ENCODE measurements at regions not wholly inside any gene's neighbourhood (a gene's known extent, or its start where the extent isn't known, plus 50 kb on each side); places are given as distances from the start of the nearest gene placed in this dataset.

DNA sequence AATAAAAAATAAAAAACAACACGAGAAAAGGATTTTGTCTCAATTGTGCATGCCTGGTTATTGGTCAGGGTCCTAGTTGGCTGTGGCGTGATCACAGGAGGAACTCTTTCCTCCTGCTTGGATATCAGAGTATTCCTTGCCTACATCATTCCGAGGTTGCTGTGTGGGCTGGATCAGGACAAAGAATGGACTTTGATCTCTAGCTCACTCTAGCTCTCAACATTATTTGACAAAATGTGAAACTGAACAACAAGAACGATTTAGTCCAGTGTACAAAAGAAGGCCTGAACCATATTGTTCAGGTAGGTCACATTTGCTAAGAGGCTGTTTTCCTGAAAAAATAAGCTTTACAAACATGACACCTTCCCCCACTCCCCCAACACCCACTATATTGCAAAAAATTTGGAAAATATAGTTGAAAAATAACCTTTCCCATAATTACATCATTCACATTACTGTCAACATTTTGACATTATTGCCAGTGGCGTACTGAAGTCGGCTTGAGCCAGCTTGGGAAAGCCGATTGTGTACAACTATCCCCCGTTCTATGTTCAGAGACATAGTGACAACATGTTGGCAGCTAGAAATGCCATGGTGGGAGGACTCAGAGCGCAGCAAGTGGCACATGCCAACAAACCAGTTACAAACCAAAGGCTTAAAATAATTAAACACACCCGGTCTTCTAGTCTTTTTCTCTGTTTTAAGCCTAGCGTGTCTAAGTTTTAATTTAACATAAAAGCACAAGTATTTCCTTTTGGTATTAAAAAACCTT, 179.0 kb downstream of the LPIN1 start:
- no peak for DNase-seq
- no peaks in the 10 kb centered on the region for H3K9me3 ChIP-seq
- H3K27me3 ChIP-seq, result no peaks in the 10 kb centered on the region
- H3K36me3 ChIP-seq, result no peaks in the 10 kb centered on the region
- no peaks in the 10 kb centered on the region for H3K4me1 ChIP-seq
- intact Hi-C loops (cut with DNase I; ENCODE audit: low total_unique reads), result no loop called here
- no peak overlapping the region for H3K4me3 ChIP-seq
- TF ChIP-seq, protein P1, sequence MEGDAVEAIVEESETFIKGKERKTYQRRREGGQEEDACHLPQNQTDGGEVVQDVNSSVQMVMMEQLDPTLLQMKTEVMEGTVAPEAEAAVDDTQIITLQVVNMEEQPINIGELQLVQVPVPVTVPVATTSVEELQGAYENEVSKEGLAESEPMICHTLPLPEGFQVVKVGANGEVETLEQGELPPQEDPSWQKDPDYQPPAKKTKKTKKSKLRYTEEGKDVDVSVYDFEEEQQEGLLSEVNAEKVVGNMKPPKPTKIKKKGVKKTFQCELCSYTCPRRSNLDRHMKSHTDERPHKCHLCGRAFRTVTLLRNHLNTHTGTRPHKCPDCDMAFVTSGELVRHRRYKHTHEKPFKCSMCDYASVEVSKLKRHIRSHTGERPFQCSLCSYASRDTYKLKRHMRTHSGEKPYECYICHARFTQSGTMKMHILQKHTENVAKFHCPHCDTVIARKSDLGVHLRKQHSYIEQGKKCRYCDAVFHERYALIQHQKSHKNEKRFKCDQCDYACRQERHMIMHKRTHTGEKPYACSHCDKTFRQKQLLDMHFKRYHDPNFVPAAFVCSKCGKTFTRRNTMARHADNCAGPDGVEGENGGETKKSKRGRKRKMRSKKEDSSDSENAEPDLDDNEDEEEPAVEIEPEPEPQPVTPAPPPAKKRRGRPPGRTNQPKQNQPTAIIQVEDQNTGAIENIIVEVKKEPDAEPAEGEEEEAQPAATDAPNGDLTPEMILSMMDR (IDR thresholded peaks at IDR 0.05), result no peak
- H3K27ac ChIP-seq, result no peak overlapping the region

DNA sequence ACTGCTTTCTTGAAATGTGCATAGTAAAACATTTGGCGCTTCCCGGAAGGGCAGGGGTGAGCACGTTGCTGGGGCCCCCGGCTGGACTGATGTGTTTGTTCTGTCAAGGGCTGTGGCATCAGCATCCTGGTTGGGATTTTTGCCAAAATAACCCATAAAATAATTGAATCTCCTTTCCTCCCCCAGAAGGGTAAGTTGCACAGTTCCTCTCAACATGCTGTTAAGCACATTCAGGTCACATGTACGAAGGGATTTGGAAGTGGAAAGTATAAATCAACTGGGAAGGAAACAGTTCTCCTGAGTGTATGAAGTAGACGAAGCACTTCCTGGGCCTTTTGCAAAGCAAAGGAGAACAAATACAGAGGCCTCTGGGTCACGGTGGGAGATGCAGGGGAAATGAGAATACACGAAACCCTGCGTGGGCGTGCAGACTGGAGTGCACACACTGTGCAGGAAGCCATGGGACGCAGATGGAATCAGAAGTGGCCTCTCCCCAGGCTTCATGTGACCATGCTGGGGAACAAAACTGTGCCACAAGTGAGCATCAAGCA, 183.9 kb downstream of the LPIN1 start:
- Histone ChIP-seq H3K9me3 (no peaks in the 10 kb centered on the region), H3K27me3 (no peaks in the 10 kb centered on the region), H3K36me3 (no peaks in the 10 kb centered on the region), H3K27ac (no peak overlapping the region), H3K4me3 (no peak overlapping the region), H3K4me1 (no peaks in the 10 kb centered on the region)
- TF ChIP-seq, protein P1 (IDR thresholded peaks at IDR 0.05), result no peak
- DNase-seq, result no peak
- intact Hi-C loops (cut with DNase I; ENCODE audit: low total_unique reads), result no loop called here

GRCh38 chr2:11932048-11932512, 185.6 kb downstream of the LPIN1 start:
- H3K4me1 ChIP-seq, result no peaks in the 10 kb centered on the region
- intact Hi-C loops (cut with DNase I; ENCODE audit: low total_unique reads), result no loop called here
- TF ChIP-seq, protein P1 (IDR thresholded peaks at IDR 0.05), result no peak
- no peak for DNase-seq
- H3K4me3 ChIP-seq, result no peak overlapping the region
- H3K36me3 ChIP-seq, result no peaks in the 10 kb centered on the region
- no peak overlapping the region for H3K27ac ChIP-seq
- no peaks in the 10 kb centered on the region for H3K9me3 ChIP-seq
- H3K27me3 ChIP-seq, result no peaks in the 10 kb centered on the region

- Histone ChIP-seq H3K27me3 (no peaks in the 10 kb centered on the region), H3K36me3 (no peaks in the 10 kb centered on the region), H3K4me3 (no peak overlapping the region), H3K27ac (no peak overlapping the region), H3K9me3 (no peaks in the 10 kb centered on the region), H3K4me1 (no peaks in the 10 kb centered on the region)
- DNase-seq, result no peak
- intact Hi-C loops (cut with DNase I; ENCODE audit: low total_unique reads), result no loop called here
- TF ChIP-seq, protein P1 (IDR thresholded peaks at IDR 0.05), result no peak
Measured at GRCh38 chr2:11932962-11933361, 186.5 kb downstream of the LPIN1 start.

DNA sequence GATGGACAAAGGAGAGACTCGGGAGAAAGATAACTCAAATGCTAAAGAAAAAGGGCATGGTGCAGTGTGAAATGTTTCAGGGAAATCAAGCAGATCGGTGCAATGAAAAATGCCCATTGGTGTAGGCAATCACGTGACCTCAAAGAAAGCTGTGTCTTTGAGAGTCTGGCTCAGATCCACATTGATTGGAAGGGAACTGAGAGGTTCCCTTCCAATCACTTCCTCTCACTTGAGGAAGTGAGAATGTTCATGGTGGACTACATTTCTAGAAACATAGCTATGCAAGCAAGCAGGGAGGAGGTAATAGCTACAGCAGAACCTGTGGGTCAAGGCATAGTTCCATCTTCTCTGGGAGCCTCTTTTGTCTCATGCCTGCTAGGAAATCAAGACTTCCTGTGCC, 187.4 kb downstream of the LPIN1 start:
- no peak overlapping the region for H3K27ac ChIP-seq
- no peaks in the 10 kb centered on the region for H3K9me3 ChIP-seq
- H3K4me3 ChIP-seq, result no peak overlapping the region
- no peaks in the 10 kb centered on the region for H3K36me3 ChIP-seq
- H3K4me1 ChIP-seq, result no peaks in the 10 kb centered on the region
- H3K27me3 ChIP-seq, result no peaks in the 10 kb centered on the region
- intact Hi-C loops (cut with DNase I; ENCODE audit: low total_unique reads), result no loop called here
- TF ChIP-seq, protein P1 (IDR thresholded peaks at IDR 0.05), result no peak
- DNase-seq, result no peak

Measured in tibial artery (tissue), 4 donors.